Panc1 (cell line): ENCODE measurements at regions not wholly inside any gene's neighbourhood (a gene's known extent, or its start where the extent isn't known, plus 50 kb on each side); places are given as distances from the start of the nearest gene placed in this dataset.

Experiments
- ATAC-seq: fragments of 200-7000 bp; cut with Tn5 transposase; 2 replicates; pipeline ENCODE4 v1.9.1; 2020; ENCODE audit warnings: mild to moderate bottlenecking, moderate library complexity
- BruUV-seq: library from RNA; stranded (reverse); fragments of 400-500 nt; replicated peaks from 2 replicates; lab custom pipeline; 2021; lab: Mats Ljungman, UMichigan
- CTCF ChIA-PET: fragments of 300-600 bp; sonication (Branson Sonifier 250); formaldehyde crosslinking; loops from one replicate; lab custom pipeline; 2022; ENCODE audit warnings: antibody characterized with exemption; lab: Charles Lee
- POLR2A ChIA-PET: fragments of 300-600 bp; sonication (Branson Sonifier 250); formaldehyde crosslinking; loops from one replicate; lab custom pipeline; 2022; ENCODE audit warnings: antibody characterized with exemption; lab: Charles Lee
- DNase-seq: peaks from one replicate; pipeline ENCODE4 v3.0.0-alpha.2; 2010; ENCODE audit warnings: low read depth, low spot score
- H3K27ac ChIP-seq: 2 replicates; pipeline ENCODE4 v1.5.1; 2011; ENCODE audit warnings: mild to moderate bottlenecking, low read length, inconsistent platforms
- H3K27me3 ChIP-seq: fragments of 200-500 bp; sonication (Bioruptor generic); 2 replicates; pipeline ENCODE4 v1.6.0; 2014; ENCODE audit warnings: low read length, inconsistent platforms; ENCODE audit not compliant: control insufficient read depth, insufficient read depth
- H3K36me3 ChIP-seq: fragments of 200-500 bp; sonication (Bioruptor generic); 2 replicates; pipeline ENCODE4 v1.5.1; 2014; ENCODE audit warnings: inconsistent platforms, mild to moderate bottlenecking, low read length, moderate library complexity; ENCODE audit not compliant: control insufficient read depth, insufficient read depth
- H3K4me1 ChIP-seq: 2 replicates; pipeline ENCODE4 v1.5.1; 2011; ENCODE audit warnings: inconsistent platforms, mild to moderate bottlenecking, low read length, moderate library complexity; ENCODE audit not compliant: control insufficient read depth, insufficient read depth
- H3K4me3 ChIP-seq, 2 experiments: 2 replicates each; pipeline ENCODE4 v1.5.1; 2011 to 2012; ENCODE audit warnings: low read depth in 2 of 2, low read length in 2 of 2, mild to moderate bottlenecking in 2 of 2, inconsistent platforms in 1 of 2, moderate library complexity in 1 of 2
- H3K9me3 ChIP-seq: fragments of 200-500 bp; sonication (Bioruptor generic); 2 replicates; pipeline ENCODE4 v1.5.1; 2014; ENCODE audit warnings: low read depth, mild to moderate bottlenecking, inconsistent platforms, low read length, moderate library complexity; ENCODE audit not compliant: control insufficient read depth, insufficient read depth
- CTCF ChIP-seq: fragments of 450-650 bp; IDR thresholded peaks from 2 replicates; pipeline ENCODE4 v1.5.1; 2017; ENCODE audit warnings: mild to moderate bottlenecking
- POLR2AphosphoS5 ChIP-seq: IDR thresholded peaks from 2 replicates; pipeline ENCODE4 v1.6.1; 2012; ENCODE audit warnings: mild to moderate bottlenecking, low read depth, low read length, moderate library complexity
- REST ChIP-seq, 2 experiments: IDR thresholded peaks; 2 replicates each; pipeline ENCODE4 v1.6.1; 2011 to 2012; ENCODE audit warnings: low read depth in 2 of 2, control low read depth in 1 of 2, low read length in 1 of 2, mild to moderate bottlenecking in 1 of 2, moderate library complexity in 1 of 2; ENCODE audit not compliant: insufficient read depth in 1 of 2
- SIN3A ChIP-seq: IDR thresholded peaks from 2 replicates; pipeline ENCODE4 v1.6.1; 2012; ENCODE audit warnings: low read depth, mild to moderate bottlenecking, low read length, moderate library complexity, borderline replicate concordance; ENCODE audit not compliant: insufficient read depth
- TCF7L2 ChIP-seq: IDR thresholded peaks from 2 replicates; pipeline ENCODE4 v1.6.1; 2011; ENCODE audit warnings: mild to moderate bottlenecking, low read depth, low read length, inconsistent platforms
- in situ Hi-C: cut with HindIII; loops from 2 replicates; pipeline ENCODE4 v1.10.0; 2016; ENCODE audit warnings: low sequenced_read_pairs, low pct_unique_long_range_greater_than_20kb
- intact Hi-C: fragments of 100-400 bp; cut with micrococcal nuclease; formaldehyde crosslinking; loops from one replicate; pipeline ENCODE4 v1.10.0; 2022; ENCODE audit not compliant: unreplicated experiment

GRCh38 chr11:126113963-126114362 lies 51.3 kb upstream of the CDON start:
- intact Hi-C loops (no loop called here), in situ Hi-C loops (no loop called here)
- H3K4me3 ChIP-seq: no peak overlapping the region
- no peaks in the 10 kb centered on the region for H3K36me3 ChIP-seq
- ATAC-seq (no peak), DNase-seq (no peak)
- peaks cover 41% of the 10 kb centered on the region for H3K4me1 ChIP-seq
- CTCF ChIA-PET: interaction anchor here (1.6 kb wide), 1 partner anchor 12 kb away, joined by 9 read pairs; no protein-coding TSS in a partner anchor
- H3K27me3 ChIP-seq: no peaks in the 10 kb centered on the region
- POLR2A ChIA-PET: interaction anchor here (0.9 kb wide), 1 partner anchor 226 kb away, joined by 3 read pairs; the partner anchor contains the start of gene HYLS1
- H3K27ac ChIP-seq: peak overlapping the region; percentile 57
- H3K9me3 ChIP-seq: no peaks in the 10 kb centered on the region
- TF ChIP-seq CTCF: no peak
- no peak for TF ChIP-seq SIN3A
- no peak for TF ChIP-seq REST (IDR thresholded peaks at IDR 0.05; ENCODE audit: insufficient read depth in 1 of 2, low read depth in 2 of 2, low read length in 1 of 2)
- no peak for TF ChIP-seq TCF7L2
- no peak for TF ChIP-seq POLR2AphosphoS5
- BruUV-seq: no TSS peak

- POLR2A ChIA-PET: interaction anchor here (0.9 kb wide), 1 partner anchor 226 kb away, joined by 3 read pairs; the partner anchor contains the start of gene HYLS1
- CTCF ChIA-PET: interaction anchor here (1.6 kb wide), 1 partner anchor 12 kb away, joined by 9 read pairs; no protein-coding TSS in a partner anchor
- peak; percentile 51 for DNase-seq
- H3K9me3 ChIP-seq: no peaks in the 10 kb centered on the region
- no peak for TF ChIP-seq REST (IDR thresholded peaks at IDR 0.05; ENCODE audit: insufficient read depth in 1 of 2, low read depth in 2 of 2, low read length in 1 of 2)
- TF ChIP-seq SIN3A: no peak
- peak; percentile 31; the same call in 1 of the 2 replicates for TF ChIP-seq POLR2AphosphoS5
- H3K4me3 ChIP-seq: no peak overlapping the region
- ATAC-seq: peak; percentile 78
- peaks cover 41% of the 10 kb centered on the region for H3K4me1 ChIP-seq
- peak overlapping the region; percentile 57 for H3K27ac ChIP-seq
- no TSS peak for BruUV-seq
- intact Hi-C loops: no loop called here
- no peaks in the 10 kb centered on the region for H3K27me3 ChIP-seq
- no peaks in the 10 kb centered on the region for H3K36me3 ChIP-seq
- in situ Hi-C loops: no loop called here
These were observed 50.9 kb upstream of the CDON start for GRCh38 chr11:126113515-126113957.
